ENCODE measurements at regions not wholly inside any gene's neighbourhood (a gene's known extent, or its start where the extent isn't known, plus 50 kb on each side); places are given as distances from the start of the nearest gene placed in this dataset.

DNA sequence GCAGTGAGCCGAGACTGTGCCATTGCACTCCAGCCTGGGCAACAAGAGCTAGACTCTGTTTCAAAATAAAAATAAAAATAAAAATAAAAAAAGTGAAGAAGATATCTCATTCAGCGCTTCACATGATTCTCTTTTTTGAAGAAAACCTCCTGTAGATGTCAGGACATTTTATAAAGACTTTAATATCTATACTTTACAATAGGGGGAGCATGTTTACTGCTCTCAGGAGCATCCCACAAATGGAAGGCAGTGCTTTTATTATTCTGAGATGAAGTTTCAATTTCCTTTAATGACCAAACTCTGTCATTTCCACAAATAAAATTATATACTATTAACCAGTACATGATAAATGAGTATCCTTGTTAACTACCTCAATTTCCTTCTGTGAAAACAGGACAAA is 118.7 kb upstream of the MYOCD start:
- TF ChIP-seq, protein P1, sequence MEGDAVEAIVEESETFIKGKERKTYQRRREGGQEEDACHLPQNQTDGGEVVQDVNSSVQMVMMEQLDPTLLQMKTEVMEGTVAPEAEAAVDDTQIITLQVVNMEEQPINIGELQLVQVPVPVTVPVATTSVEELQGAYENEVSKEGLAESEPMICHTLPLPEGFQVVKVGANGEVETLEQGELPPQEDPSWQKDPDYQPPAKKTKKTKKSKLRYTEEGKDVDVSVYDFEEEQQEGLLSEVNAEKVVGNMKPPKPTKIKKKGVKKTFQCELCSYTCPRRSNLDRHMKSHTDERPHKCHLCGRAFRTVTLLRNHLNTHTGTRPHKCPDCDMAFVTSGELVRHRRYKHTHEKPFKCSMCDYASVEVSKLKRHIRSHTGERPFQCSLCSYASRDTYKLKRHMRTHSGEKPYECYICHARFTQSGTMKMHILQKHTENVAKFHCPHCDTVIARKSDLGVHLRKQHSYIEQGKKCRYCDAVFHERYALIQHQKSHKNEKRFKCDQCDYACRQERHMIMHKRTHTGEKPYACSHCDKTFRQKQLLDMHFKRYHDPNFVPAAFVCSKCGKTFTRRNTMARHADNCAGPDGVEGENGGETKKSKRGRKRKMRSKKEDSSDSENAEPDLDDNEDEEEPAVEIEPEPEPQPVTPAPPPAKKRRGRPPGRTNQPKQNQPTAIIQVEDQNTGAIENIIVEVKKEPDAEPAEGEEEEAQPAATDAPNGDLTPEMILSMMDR (IDR thresholded peaks at IDR 0.05), result no peak
- TF ChIP-seq EP300 (IDR thresholded peaks at IDR 0.05), result no peak
- TF ChIP-seq POLR2A (IDR thresholded peaks at IDR 0.05), result no peak

Data from tibial nerve (tissue), 4 donors.